GM19025 (cell line): ENCODE measurements at regions not wholly inside any gene's neighbourhood (a gene's known extent, or its start where the extent isn't known, plus 50 kb on each side); places are given as distances from the start of the nearest gene placed in this dataset.
"Not testable (repeated sequence)": the region's sequence is repeated elsewhere in the genome, so short reads cannot be mapped to it uniquely, and the experiment has no call there.

ENCODE experiments used
- ATAC-seq: cut with Tn5 transposase; IDR thresholded peaks from one replicate; pipeline ENCODE4 v1.9.1; 2021; ENCODE audit warnings: mild to moderate bottlenecking, low read depth, moderate library complexity; ENCODE audit not compliant: unreplicated experiment

GRCh38 chr4:151882072-151882803, 121.4 kb upstream of the GATB start:
- ATAC-seq = peak; percentile 60

- ATAC-seq = no peak
Measured at GRCh38 chr4:151879705-151880445, 119.1 kb upstream of the GATB start.

GRCh38 chr4:151876381-151876988, 115.7 kb upstream of the GATB start:
- no peak for ATAC-seq

GRCh38 chr4:151874328-151874727, 113.5 kb upstream of the GATB start:
- no peak for ATAC-seq

- ATAC-seq = no peak
Measured at GRCh38 chr4:151866592-151866918, 105.7 kb upstream of the GATB start.

- no peak for ATAC-seq
Measured at GRCh38 chr4:151865744-151866591, 105.2 kb upstream of the GATB start.

- no peak for ATAC-seq
Measured at GRCh38 chr4:151865312-151865711, 104.5 kb upstream of the GATB start.

- no peak for ATAC-seq
Measured at GRCh38 chr4:151864068-151864467, 103.3 kb upstream of the GATB start.

GRCh38 chr4:151862766-151863165, 102.0 kb upstream of the GATB start:
- ATAC-seq = no peak

GRCh38 chr4:151860561-151861093, 99.8 kb upstream of the GATB start:
- ATAC-seq = no peak

GRCh38 chr4:151859641-151860040, 98.8 kb upstream of the GATB start:
- ATAC-seq = no peak

- ATAC-seq = no peak
Measured at GRCh38 chr4:151858356-151858755, 97.5 kb upstream of the GATB start.

- ATAC-seq = no peak
Measured at GRCh38 chr4:151857368-151857767, 96.6 kb upstream of the GATB start.

- no peak for ATAC-seq
Measured at GRCh38 chr4:151855747-151856146, 94.9 kb upstream of the GATB start.

GRCh38 chr4:151854731-151855130, 93.9 kb upstream of the GATB start:
- no peak for ATAC-seq

GRCh38 chr4:151853034-151853433, 92.2 kb upstream of the GATB start:
- ATAC-seq = no peak

- ATAC-seq = no peak
Measured at GRCh38 chr4:151852202-151852601, 91.4 kb upstream of the GATB start.

GRCh38 chr4:151851354-151851753, 90.5 kb upstream of the GATB start:
- ATAC-seq = no peak

- no peak for ATAC-seq
Measured at GRCh38 chr4:151850791-151851213, 90.0 kb upstream of the GATB start.

GRCh38 chr4:151845551-151845950, 84.7 kb upstream of the GATB start:
- not testable (repeated sequence) for ATAC-seq
